SJSA1 (cell line): ENCODE measurements at regions not wholly inside any gene's neighbourhood (a gene's known extent, or its start where the extent isn't known, plus 50 kb on each side); places are given as distances from the start of the nearest gene placed in this dataset.

Experiments
- DNase-seq, 2 experiments: peaks; one replicate each; pipeline ENCODE4 v3.0.0-alpha.2; 2015 to 2020; ENCODE audit warnings: low spot score in 2 of 2, low read depth in 1 of 2
- H3K27ac ChIP-seq: fragments of 250-450 bp; sonication (Bioruptor Pico); 2 replicates; pipeline ENCODE4 v1.5.1; 2020; ENCODE audit warnings: mild to moderate bottlenecking, moderate library complexity
- H3K27me3 ChIP-seq: fragments of 250-450 bp; sonication (Bioruptor Pico); replicated peaks from 2 replicates; pipeline ENCODE4 v1.5.1; 2020; ENCODE audit warnings: mild to moderate bottlenecking, moderate library complexity
- H3K36me3 ChIP-seq: fragments of 250-450 bp; sonication (Bioruptor Pico); 2 replicates; pipeline ENCODE4 v1.5.1; 2020; ENCODE audit warnings: mild to moderate bottlenecking
- H3K4me1 ChIP-seq: fragments of 250-450 bp; sonication (Bioruptor Pico); replicated peaks from 2 replicates; pipeline ENCODE4 v1.6.1; 2021; ENCODE audit warnings: mild to moderate bottlenecking
- H3K4me3 ChIP-seq: fragments of 250-450 bp; sonication (Bioruptor Pico); 2 replicates; pipeline ENCODE4 v1.5.1; 2020; ENCODE audit warnings: mild to moderate bottlenecking
- H3K9me3 ChIP-seq: fragments of 250-450 bp; sonication (Bioruptor Pico); replicated peaks from 2 replicates; pipeline ENCODE4 v1.5.1; 2020; ENCODE audit warnings: mild to moderate bottlenecking

- Histone ChIP-seq H3K27ac (no peak overlapping the region), H3K9me3 (no peaks in the 10 kb centered on the region), H3K4me3 (no peak overlapping the region), H3K4me1 (peaks cover 7% of the 10 kb centered on the region), H3K27me3 (no peaks in the 10 kb centered on the region; the same call in 1 of the 2 replicates), H3K36me3 (no peaks in the 10 kb centered on the region)
- DNase-seq: no peak
These were observed 127.3 kb upstream of the DTNBP1 start for GRCh38 chr6:15790116-15790515.

DNA sequence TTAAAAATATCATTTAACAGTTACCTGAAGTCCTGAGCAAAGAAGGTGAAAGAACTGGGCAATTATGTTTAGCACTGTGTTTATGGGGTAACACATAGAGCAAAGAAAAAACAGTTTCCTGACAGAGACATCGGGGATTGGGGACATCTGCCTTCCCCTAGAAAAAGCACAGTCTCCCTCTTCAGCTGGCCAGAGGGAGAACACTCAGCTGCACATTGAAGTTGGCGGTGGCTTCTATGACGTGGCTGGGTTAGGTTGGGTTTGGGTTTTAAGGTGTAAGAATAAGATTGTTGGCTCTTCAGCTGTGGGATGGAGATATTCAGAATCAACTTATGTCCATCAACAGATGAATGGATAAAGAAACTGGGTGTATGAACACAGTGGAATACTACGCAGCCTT is 124.0 kb upstream of the DTNBP1 start:
- Histone ChIP-seq H3K4me1 (no peaks in the 10 kb centered on the region), H3K4me3 (no peak overlapping the region), H3K36me3 (no peaks in the 10 kb centered on the region), H3K27me3 (no peaks in the 10 kb centered on the region; the same call in 1 of the 2 replicates), H3K27ac (no peak overlapping the region), H3K9me3 (no peaks in the 10 kb centered on the region)
- DNase-seq: no peak

- Histone ChIP-seq H3K27ac (no peak overlapping the region), H3K4me1 (no peaks in the 10 kb centered on the region), H3K4me3 (no peak overlapping the region), H3K9me3 (no peaks in the 10 kb centered on the region), H3K27me3 (no peaks in the 10 kb centered on the region), H3K36me3 (no peaks in the 10 kb centered on the region)
- DNase-seq: no peak
These were observed 120.7 kb upstream of the DTNBP1 start for GRCh38 chr6:15783484-15783883.

DNA sequence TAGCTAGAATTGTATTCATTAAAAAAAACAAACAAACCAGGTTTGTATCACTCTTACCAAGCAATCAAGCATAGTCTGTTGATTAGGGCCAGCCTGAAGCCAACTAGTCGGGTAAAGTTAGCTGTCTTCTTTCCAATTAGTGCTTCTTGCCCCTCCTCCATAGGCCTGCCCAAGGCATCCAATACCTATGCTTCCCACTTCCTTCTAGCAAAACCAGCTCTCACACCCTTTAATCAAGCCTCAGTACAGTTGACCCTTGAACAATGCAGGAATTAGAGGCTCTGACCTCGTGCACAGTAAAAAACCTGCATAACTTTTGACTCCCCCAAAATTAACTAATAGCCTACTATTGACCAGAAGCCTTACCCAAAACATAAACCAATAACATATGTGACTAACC is 119.1 kb upstream of the DTNBP1 start:
- Histone ChIP-seq H3K9me3 (no peaks in the 10 kb centered on the region), H3K36me3 (no peaks in the 10 kb centered on the region), H3K27ac (no peak overlapping the region), H3K4me3 (no peak overlapping the region), H3K4me1 (no peaks in the 10 kb centered on the region), H3K27me3 (no peaks in the 10 kb centered on the region)
- no peak for DNase-seq

DNA sequence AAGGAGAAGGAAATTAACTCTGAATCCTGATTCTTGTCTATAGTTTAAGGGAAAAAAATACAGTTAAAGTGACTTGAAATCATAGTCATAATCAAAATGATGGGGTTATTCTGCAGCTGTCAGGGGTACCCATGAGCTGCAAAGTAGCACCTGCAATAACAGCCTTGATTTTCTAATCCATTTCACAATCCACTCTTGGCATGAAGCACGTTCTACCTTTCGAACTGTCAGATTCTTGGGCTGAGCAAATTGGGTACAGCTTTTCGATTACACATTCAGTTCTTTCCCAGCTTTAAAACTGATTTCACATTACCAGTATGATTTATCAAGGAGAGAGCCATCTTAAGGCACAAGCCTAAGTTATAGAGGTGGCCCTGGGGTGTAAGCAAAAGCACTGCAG is 118.5 kb upstream of the DTNBP1 start:
- H3K27ac ChIP-seq: no peak overlapping the region
- no peak for DNase-seq
- no peaks in the 10 kb centered on the region for H3K4me1 ChIP-seq
- H3K9me3 ChIP-seq: no peaks in the 10 kb centered on the region
- no peak overlapping the region for H3K4me3 ChIP-seq
- no peaks in the 10 kb centered on the region for H3K27me3 ChIP-seq
- H3K36me3 ChIP-seq: no peaks in the 10 kb centered on the region

DNA sequence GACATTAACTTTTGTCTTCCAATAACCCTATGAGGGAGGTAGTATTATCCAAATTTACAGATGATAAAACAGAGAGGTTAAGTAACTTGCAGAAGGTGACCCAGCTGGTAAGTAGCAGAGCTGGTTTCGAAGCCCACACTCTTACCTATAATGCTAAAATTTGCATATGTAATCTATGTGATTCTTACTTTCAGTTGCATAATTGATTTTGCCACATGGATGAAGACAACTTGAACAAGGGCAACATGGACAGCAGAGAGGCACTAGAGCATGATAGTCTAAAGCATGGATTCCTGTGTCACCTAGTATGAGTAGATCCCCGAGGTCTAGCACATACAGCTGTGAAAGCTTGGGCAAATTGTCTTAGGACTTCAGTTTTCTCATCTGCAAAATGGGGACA is 117.6 kb upstream of the DTNBP1 start:
- Histone ChIP-seq H3K27me3 (no peaks in the 10 kb centered on the region), H3K9me3 (no peaks in the 10 kb centered on the region), H3K4me3 (no peak overlapping the region), H3K27ac (no peak overlapping the region), H3K36me3 (no peaks in the 10 kb centered on the region), H3K4me1 (no peaks in the 10 kb centered on the region)
- DNase-seq: no peak

GRCh38 chr6:15779726-15780125 is 116.9 kb upstream of the DTNBP1 start:
- Histone ChIP-seq H3K27ac (no peak overlapping the region), H3K4me3 (no peak overlapping the region)
- DNase-seq: no peak

GRCh38 chr6:15776458-15776980 is 113.7 kb upstream of the DTNBP1 start:
- Histone ChIP-seq H3K36me3 (no peaks in the 10 kb centered on the region), H3K27me3 (no peaks in the 10 kb centered on the region), H3K27ac (no peak overlapping the region)

More at GRCh38 chr6:15779726-15780125, 116.9 kb upstream of the DTNBP1 start:
- H3K4me1 ChIP-seq: no peaks in the 10 kb centered on the region
- no peaks in the 10 kb centered on the region for H3K36me3 ChIP-seq
- H3K9me3 ChIP-seq: no peaks in the 10 kb centered on the region
- no peaks in the 10 kb centered on the region for H3K27me3 ChIP-seq

GRCh38 chr6:15775741-15776140 is 112.9 kb upstream of the DTNBP1 start:
- Histone ChIP-seq H3K27ac (no peak overlapping the region), H3K27me3 (no peaks in the 10 kb centered on the region), H3K4me3 (no peak overlapping the region), H3K36me3 (no peaks in the 10 kb centered on the region), H3K4me1 (peaks cover under 1% of the 10 kb centered on the region; the same call in 1 of the 2 replicates), H3K9me3 (no peaks in the 10 kb centered on the region)
- no peak for DNase-seq

More at GRCh38 chr6:15776458-15776980, 113.7 kb upstream of the DTNBP1 start:
- Histone ChIP-seq H3K9me3 (no peaks in the 10 kb centered on the region), H3K4me1 (no peaks in the 10 kb centered on the region), H3K4me3 (no peak overlapping the region)
- no peak for DNase-seq

DNA sequence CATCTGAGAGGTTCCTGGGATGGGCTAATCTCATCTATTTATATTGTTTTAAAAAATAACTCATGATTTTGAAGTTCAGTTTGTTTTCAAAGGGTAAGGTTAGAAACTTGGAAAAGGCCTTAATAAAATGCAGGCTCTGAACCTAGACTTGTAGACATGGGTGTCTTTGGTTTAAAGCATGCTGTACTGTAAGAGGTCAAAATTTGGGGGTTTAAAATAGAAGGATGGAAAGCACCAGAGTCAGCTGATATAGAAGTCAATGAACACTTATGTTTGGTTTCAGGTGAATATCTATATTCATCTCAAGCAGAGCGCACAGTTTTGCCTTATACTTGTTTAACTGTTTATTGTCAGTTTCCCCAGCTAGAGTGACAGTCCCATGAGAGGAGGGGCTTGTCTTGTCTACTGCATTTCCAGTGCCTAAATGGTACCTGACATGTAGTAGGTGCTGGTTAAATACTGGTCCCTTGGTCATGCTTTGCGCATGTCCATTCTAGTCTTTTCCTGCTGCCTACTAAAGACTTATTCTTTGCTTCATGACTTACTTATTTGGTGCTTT is 112.3 kb upstream of the DTNBP1 start:
- Histone ChIP-seq H3K9me3 (no peaks in the 10 kb centered on the region), H3K27ac (no peak overlapping the region), H3K36me3 (no peaks in the 10 kb centered on the region), H3K4me1 (peaks cover 6% of the 10 kb centered on the region), H3K4me3 (no peak overlapping the region), H3K27me3 (no peaks in the 10 kb centered on the region)
- no peak for DNase-seq

DNA sequence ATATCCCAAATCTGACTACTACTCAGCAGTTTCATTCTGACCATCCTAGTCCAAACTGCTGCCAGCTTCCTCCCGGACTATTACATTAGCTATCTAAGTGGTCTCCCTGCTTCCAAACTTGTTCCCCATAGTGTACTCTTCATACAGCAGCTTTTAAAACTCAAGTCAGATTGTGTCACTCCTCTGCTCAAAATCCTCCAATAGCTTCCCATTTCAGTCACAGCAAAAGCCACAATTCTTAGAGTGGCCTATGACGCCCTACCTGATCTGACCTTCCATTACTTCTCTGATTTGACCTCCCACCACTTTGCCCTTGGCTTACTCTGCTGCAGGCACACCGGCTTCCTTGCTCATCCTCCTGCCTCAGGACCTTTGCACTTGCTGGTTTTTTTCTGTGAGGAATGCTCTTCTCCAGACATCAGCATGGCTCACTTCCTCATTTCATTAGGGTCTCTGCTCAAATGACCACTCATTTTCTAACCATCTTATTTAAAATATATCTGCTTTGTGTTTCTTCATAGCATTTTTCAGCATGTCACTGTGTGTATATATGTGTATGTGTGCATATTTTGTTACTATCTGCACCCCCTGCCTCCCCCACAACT is 111.1 kb upstream of the DTNBP1 start:
- no peak for DNase-seq
- Histone ChIP-seq H3K9me3 (no peaks in the 10 kb centered on the region), H3K4me1 (peaks cover 16% of the 10 kb centered on the region), H3K27me3 (no peaks in the 10 kb centered on the region), H3K36me3 (no peaks in the 10 kb centered on the region), H3K27ac (no peak overlapping the region), H3K4me3 (no peak overlapping the region)

- peaks cover 16% of the 10 kb centered on the region for H3K4me1 ChIP-seq
- DNase-seq: peak in 1 of 2 experiments; percentile 19
- no peak overlapping the region for H3K4me3 ChIP-seq
- H3K27ac ChIP-seq: no peak overlapping the region
- no peaks in the 10 kb centered on the region for H3K27me3 ChIP-seq
- no peaks in the 10 kb centered on the region for H3K36me3 ChIP-seq
- H3K9me3 ChIP-seq: no peaks in the 10 kb centered on the region
These were observed 107.7 kb upstream of the DTNBP1 start for GRCh38 chr6:15770347-15771143.

DNA sequence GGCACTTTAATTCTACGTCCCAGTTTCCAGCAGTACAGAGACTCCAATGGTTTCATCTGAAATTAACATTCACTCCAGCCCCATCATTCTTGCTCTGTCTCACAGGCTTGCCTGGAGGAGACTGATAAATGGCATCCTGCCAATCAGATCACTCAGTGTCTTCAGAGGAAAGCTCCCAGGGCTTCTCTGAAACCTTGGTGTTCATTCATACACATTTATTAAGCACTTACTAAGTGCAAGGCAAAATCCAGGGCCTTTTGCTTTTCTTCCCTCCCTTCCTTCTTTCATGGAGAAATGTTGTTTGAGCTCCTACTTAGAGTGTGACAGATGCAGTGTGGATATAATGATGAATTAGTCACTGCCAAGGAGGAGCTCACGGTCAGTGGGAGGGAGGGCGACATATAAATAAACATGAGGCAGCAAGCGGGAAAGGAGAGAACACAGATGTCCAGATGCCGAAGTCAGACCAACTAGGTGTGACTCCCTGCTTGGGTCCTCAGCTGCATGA is 106.7 kb upstream of the DTNBP1 start:
- Histone ChIP-seq H3K9me3 (no peaks in the 10 kb centered on the region), H3K4me3 (no peak overlapping the region), H3K27me3 (no peaks in the 10 kb centered on the region), H3K4me1 (peaks cover 16% of the 10 kb centered on the region), H3K36me3 (no peaks in the 10 kb centered on the region), H3K27ac (no peak overlapping the region)
- DNase-seq: peak in 1 of 2 experiments; percentile 34

- no peak for DNase-seq
- peaks cover 16% of the 10 kb centered on the region for H3K4me1 ChIP-seq
- H3K4me3 ChIP-seq: no peak overlapping the region
- no peaks in the 10 kb centered on the region for H3K36me3 ChIP-seq
- no peaks in the 10 kb centered on the region for H3K9me3 ChIP-seq
- H3K27ac ChIP-seq: no peak overlapping the region
- H3K27me3 ChIP-seq: no peaks in the 10 kb centered on the region
These were observed 106.2 kb upstream of the DTNBP1 start for GRCh38 chr6:15768999-15769398.
